ENCODE measurements at regions not wholly inside any gene's neighbourhood (a gene's known extent, or its start where the extent isn't known, plus 50 kb on each side); places are given as distances from the start of the nearest gene placed in this dataset.

DNA sequence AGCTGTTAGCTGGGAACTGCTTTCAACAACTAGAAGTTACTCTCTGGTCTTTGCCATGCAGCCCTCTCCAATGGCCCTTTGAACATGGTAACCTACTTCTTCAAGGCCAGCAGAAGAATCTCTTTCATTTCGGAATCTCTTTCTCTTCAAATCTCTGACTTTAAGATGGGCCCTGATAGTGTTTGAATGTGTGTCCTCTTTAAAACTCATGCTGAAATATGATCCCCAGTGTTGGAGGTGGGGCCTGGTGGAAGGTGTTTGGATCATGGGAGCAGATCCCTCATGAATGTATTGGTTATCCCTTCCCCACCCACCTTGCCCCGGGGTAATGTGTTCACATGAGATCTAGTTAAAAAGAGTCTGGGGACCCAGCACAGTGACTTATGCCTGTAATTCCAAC is 54.5 kb upstream of the SOX13 start:
- TF ChIP-seq EZH2 (IDR thresholded peaks at IDR 0.05; ENCODE audit: insufficient read depth, poor library complexity, severe bottlenecking) (no peak), EZH2phosphoT487 (IDR thresholded peaks at IDR 0.05; ENCODE audit: insufficient read depth, low read depth) (no peak)

Measured in GM23248 (cell line).